Suprapubic skin (tissue), 3 donors: ENCODE measurements at regions not wholly inside any gene's neighbourhood (a gene's known extent, or its start where the extent isn't known, plus 50 kb on each side); places are given as distances from the start of the nearest gene placed in this dataset.

Experiments used
- CTCF ChIP-seq, 2 donors: fragments of 200-600 bp in 1 of 2; fragments of 450-650 bp in 1 of 2; sonication (generic) in 1 of 2; IDR thresholded peaks; one replicate each; pipeline ENCODE4 v1.5.1; 2016 to 2019; ENCODE audit warnings: antibody characterized with exemption in 2 of 2, mild to moderate bottlenecking in 1 of 2, moderate library complexity in 1 of 2
- EP300 ChIP-seq: sonication (generic); formaldehyde crosslinking; IDR thresholded peaks from one replicate; pipeline ENCODE4 v1.6.1; 2017; ENCODE audit warnings: antibody characterized with exemption

GRCh38 chr1:105914403-105914802 lies 1142.1 kb upstream of the PRMT6 start:
- no peak for TF ChIP-seq EP300
- no peak for TF ChIP-seq CTCF (IDR thresholded peaks at IDR 0.05)
